Gastroesophageal sphincter (tissue), 4 donors: ENCODE measurements at regions not wholly inside any gene's neighbourhood (a gene's known extent, or its start where the extent isn't known, plus 50 kb on each side); places are given as distances from the start of the nearest gene placed in this dataset.

Experiments used
- ATAC-seq: fragments of 150-250 bp; one replicate; pipeline ENCODE4 v1.9.1; 2016; ENCODE audit warnings: mild to moderate bottlenecking, moderate library complexity
- H3K27ac ChIP-seq, 4 donors: fragments of 200-600 bp; sonication (generic) in 3 of 4; 1 replicate in 3 of 4; 2 replicates in 1 of 4; pipeline ENCODE4 v1.5.1; 2016 to 2019
- H3K27me3 ChIP-seq: fragments of 200-600 bp; sonication (generic); one replicate; pipeline ENCODE4 v1.5.1; 2019
- H3K36me3 ChIP-seq, 2 donors: fragments of 200-600 bp; sonication (generic); one replicate each; pipeline ENCODE4 v1.5.1; 2019; ENCODE audit warnings: control low read depth in 1 of 2
- H3K4me1 ChIP-seq, 3 donors: fragments of 200-600 bp; sonication (generic); 1 replicate in 2 of 3; 2 replicates in 1 of 3; pipeline ENCODE4 v1.5.1; 2016 to 2019; ENCODE audit warnings: control low read depth in 2 of 3
- H3K4me3 ChIP-seq, 2 donors: fragments of 200-600 bp; sonication (generic); one replicate each; pipeline ENCODE4 v1.5.1; 2019; ENCODE audit warnings: mild to moderate bottlenecking in 1 of 2, moderate library complexity in 1 of 2
- H3K9me3 ChIP-seq, 3 donors: fragments of 200-600 bp; sonication (generic); one replicate each; pipeline ENCODE4 v1.5.1; 2017 to 2019; ENCODE audit warnings: control low read depth in 2 of 3
- EP300 ChIP-seq: sonication (generic); formaldehyde crosslinking; IDR thresholded peaks from one replicate; pipeline ENCODE4 v1.6.1; 2017; ENCODE audit warnings: antibody characterized with exemption, mild to moderate bottlenecking
- POLR2A ChIP-seq, 2 donors: fragments of 450-650 bp; IDR thresholded peaks; one replicate each; pipeline ENCODE4 v1.6.1; 2017; ENCODE audit warnings: antibody characterized with exemption in 2 of 2, mild to moderate bottlenecking in 2 of 2, moderate library complexity in 1 of 2
- POLR2AphosphoS5 ChIP-seq: sonication (generic); formaldehyde crosslinking; IDR thresholded peaks from one replicate; pipeline ENCODE4 v1.6.1; 2017; ENCODE audit warnings: antibody characterized with exemption
- WGBS, 2 donors: methylation state at CpG; one replicate each; pipeline ENCODE4 v1.1.5; 2018; ENCODE audit warnings: low coverage in 1 of 2; 5-methylcytosine and 5-hydroxymethylcytosine counted together
- TF ChIP-seq, protein P1 (sequence below), 4 experiments: fragments of 200-600 bp in 2 of 4; fragments of 450-650 bp in 2 of 4; sonication (generic) in 1 of 4; IDR thresholded peaks; one replicate each; pipeline ENCODE4 v1.5.1; 2017 to 2019; ENCODE audit warnings: antibody characterized with exemption in 4 of 4, mild to moderate bottlenecking in 2 of 4, moderate library complexity in 2 of 4

DNA sequence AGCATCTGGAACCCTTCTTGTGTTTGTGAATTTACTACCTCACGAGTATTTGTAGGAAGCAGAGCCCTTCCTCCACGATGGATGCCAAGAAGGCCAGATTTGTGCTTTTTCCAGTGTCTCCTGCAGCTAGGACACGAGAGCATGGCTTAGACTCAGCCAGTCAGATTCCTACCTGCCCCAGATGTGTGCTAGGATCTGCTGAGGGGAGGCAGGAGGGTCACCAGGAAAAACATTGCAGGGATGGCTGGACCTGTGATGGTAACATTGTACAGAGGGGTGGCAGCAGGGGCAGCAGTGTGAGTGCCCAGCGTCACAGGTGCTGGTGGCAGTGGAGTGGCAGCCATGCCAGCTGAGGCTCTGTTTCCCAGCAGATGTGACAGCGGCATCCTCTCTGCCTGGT lies 285.3 kb downstream of the FAM43A start:
- Histone ChIP-seq H3K4me1 (no peaks in the 10 kb centered on the region), H3K27ac (no peak overlapping the region), H3K9me3 (peaks cover 0 to 6% (median 0%) of the 10 kb centered on the region in 3 donors), H3K36me3 (no peaks in the 10 kb centered on the region), H3K27me3 (peaks cover 8% of the 10 kb centered on the region), H3K4me3 (no peak overlapping the region)
- no peak for TF ChIP-seq EP300
- TF ChIP-seq POLR2A (IDR thresholded peaks at IDR 0.05), result no peak
- TF ChIP-seq POLR2AphosphoS5, result no peak
- TF ChIP-seq, protein P1, sequence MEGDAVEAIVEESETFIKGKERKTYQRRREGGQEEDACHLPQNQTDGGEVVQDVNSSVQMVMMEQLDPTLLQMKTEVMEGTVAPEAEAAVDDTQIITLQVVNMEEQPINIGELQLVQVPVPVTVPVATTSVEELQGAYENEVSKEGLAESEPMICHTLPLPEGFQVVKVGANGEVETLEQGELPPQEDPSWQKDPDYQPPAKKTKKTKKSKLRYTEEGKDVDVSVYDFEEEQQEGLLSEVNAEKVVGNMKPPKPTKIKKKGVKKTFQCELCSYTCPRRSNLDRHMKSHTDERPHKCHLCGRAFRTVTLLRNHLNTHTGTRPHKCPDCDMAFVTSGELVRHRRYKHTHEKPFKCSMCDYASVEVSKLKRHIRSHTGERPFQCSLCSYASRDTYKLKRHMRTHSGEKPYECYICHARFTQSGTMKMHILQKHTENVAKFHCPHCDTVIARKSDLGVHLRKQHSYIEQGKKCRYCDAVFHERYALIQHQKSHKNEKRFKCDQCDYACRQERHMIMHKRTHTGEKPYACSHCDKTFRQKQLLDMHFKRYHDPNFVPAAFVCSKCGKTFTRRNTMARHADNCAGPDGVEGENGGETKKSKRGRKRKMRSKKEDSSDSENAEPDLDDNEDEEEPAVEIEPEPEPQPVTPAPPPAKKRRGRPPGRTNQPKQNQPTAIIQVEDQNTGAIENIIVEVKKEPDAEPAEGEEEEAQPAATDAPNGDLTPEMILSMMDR (IDR thresholded peaks at IDR 0.05), result no peak
- ATAC-seq, result no peak
- 79 to 84% methylated on average over 5 of the region's 5 CpGs for WGBS, 2 donors

DNA sequence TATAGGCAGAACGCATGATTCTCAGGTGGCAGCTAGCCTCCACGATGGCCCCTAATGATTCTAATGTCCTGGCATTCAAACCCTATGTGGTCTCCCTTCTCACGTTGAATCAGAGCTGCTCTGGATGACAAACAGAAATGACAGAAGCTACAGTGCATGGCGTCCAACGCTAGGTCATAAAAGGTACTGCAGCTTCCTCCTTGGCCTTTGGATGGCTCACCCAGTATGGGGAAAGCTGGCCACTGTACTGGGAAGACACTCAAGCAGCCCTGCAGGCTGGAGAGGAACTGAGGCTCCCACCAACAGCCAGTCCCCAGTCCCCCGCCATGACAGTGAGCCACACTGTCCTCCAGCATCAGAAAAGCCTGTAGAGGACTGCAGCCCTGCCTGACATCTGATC lies 286.3 kb downstream of the FAM43A start:
- Histone ChIP-seq H3K27ac (no peak overlapping the region), H3K9me3 (peaks cover 0 to 6% (median 0%) of the 10 kb centered on the region in 3 donors), H3K4me1 (no peaks in the 10 kb centered on the region), H3K36me3 (no peaks in the 10 kb centered on the region), H3K27me3 (peaks cover 8% of the 10 kb centered on the region), H3K4me3 (no peak overlapping the region)
- TF ChIP-seq POLR2AphosphoS5 (no peak), POLR2A (IDR thresholded peaks at IDR 0.05) (no peak), EP300 (no peak)
- TF ChIP-seq, protein P1 (IDR thresholded peaks at IDR 0.05), result no peak
- ATAC-seq, result no peak
- 76% methylated on average over 3 of the region's 6 CpGs; no CpG with 5 or more reads in 1 of the 2 donors for WGBS, 2 donors

DNA sequence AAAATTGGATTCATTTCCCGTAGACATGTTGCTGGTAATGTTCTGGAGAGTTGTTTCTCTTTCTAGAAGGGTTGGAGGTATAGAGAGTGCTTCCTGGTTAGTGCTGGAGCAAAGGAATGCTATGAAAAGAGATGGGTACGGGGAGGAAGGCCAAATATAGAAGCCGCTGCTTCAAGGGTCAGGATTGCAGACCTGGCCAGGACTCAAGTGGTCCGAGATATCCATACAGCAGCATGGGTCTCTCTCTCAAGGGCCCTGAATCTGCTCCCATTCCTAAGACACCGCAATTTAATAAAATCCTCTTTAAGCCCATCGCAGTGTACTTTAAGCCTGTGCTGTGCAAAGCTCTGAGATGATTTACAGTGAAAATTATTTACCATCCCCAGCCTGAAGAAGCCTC lies 287.0 kb downstream of the FAM43A start:
- H3K9me3 ChIP-seq, result peaks cover 0 to 6% (median 0%) of the 10 kb centered on the region in 3 donors

DNA sequence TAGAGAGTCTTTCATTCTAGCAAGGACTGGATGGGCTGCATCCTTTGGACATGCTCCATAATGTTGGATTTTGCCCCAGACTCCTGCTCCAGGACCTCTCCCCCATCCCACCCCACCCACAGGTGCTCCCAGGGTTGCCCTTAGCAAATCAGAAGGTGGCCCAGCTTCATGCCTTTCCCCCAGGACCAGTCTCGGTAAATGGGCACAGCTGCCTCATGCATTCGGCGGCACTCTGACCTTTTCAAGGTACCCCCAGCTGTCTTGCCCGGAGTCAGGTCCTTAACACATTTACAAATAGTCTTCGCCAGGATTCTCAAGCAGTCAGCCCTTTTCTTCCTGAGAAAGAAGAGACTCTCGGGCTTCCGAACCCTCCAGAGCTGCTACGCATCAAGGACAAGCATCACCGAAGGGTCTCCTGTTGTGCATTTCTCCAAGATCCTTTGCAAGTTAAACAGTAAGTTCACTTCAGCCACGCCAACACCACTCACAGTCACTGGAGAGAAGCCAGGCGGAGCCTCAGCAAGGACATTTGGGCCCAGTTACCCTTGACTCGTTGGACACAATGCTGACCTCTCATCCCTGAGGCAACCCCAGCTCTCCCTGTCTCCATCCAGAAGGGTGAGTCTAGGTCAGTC lies 287.8 kb downstream of the FAM43A start:
- Histone ChIP-seq H3K36me3 (no peaks in the 10 kb centered on the region), H3K4me3 (no peak overlapping the region), H3K9me3 (peaks cover 0 to 6% (median 0%) of the 10 kb centered on the region in 3 donors), H3K4me1 (no peaks in the 10 kb centered on the region), H3K27me3 (peaks cover 4% of the 10 kb centered on the region), H3K27ac (no peak overlapping the region)
- whole genome bisulfite sequencing, 2 donors, result 80 to 83% methylated on average over 1 to 2 of the region's 12 CpGs
- ATAC-seq, result no peak
- TF ChIP-seq POLR2A (IDR thresholded peaks at IDR 0.05) (no peak), EP300 (no peak), POLR2AphosphoS5 (no peak)
- TF ChIP-seq, protein P1 (IDR thresholded peaks at IDR 0.05), result no peak

More for the DNA sequence above, 287.0 kb downstream of the FAM43A start:
- Histone ChIP-seq H3K36me3 (no peaks in the 10 kb centered on the region), H3K4me1 (no peaks in the 10 kb centered on the region), H3K27me3 (peaks cover 8% of the 10 kb centered on the region), H3K4me3 (no peak overlapping the region), H3K27ac (no peak overlapping the region)
- 67 to 80% methylated on average over 6 of the region's 6 CpGs for whole genome bisulfite sequencing, 2 donors
- TF ChIP-seq, protein P1 (IDR thresholded peaks at IDR 0.05), result no peak
- TF ChIP-seq POLR2AphosphoS5 (no peak), EP300 (no peak)
- ATAC-seq, result no peak

DNA sequence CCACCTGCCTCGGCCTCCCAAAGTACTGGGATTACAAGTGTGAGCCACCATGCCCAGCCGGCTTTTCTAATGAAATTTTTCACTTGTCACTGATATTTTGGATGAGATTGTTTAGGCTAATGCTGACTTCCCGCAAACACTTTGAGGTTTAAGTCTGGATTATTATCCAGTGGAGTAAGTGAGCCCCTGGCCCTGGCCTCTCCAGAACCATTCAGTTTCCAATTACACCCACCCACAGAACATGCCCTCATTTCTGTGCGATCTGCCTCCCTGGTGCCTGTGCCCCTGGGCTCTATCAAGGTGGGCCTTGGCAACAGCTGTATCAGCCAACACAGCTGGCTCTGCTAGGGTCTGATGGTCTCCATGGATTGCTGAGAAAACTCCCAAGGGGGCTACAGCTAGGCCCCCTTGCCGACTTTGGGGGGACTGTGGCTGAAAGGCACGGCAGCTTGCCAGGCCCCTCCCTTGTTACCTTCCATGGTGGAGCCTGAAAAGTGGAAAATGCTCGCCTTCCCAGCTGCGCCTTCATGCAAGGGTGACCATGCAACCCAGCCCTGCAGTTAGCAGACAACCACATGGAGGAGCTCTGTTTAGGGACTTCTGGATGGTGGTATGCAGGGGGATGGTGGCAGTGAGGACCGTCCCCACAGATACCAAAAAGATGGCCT lies 288.9 kb downstream of the FAM43A start:
- H3K4me1 ChIP-seq, result no peaks in the 10 kb centered on the region
- peaks cover 0 to 6% (median 0%) of the 10 kb centered on the region in 3 donors for H3K9me3 ChIP-seq
- WGBS, 2 donors, result 100% methylated on average over 1 of the region's 9 CpGs; no CpG with 5 or more reads in 1 of the 2 donors
- no peak for ATAC-seq
- no peak overlapping the region for H3K4me3 ChIP-seq
- peaks cover 4% of the 10 kb centered on the region for H3K27me3 ChIP-seq
- TF ChIP-seq, protein P1 (IDR thresholded peaks at IDR 0.05), result no peak
- no peak for TF ChIP-seq EP300
- H3K36me3 ChIP-seq, result no peaks in the 10 kb centered on the region
- H3K27ac ChIP-seq, result no peak overlapping the region
